22Rv1 (cell line): ENCODE measurements at regions not wholly inside any gene's neighbourhood (a gene's known extent, or its start where the extent isn't known, plus 50 kb on each side); places are given as distances from the start of the nearest gene placed in this dataset.

Experiments
- CTCF ChIP-seq: fragments of 450-650 bp; IDR thresholded peaks from 2 replicates; pipeline ENCODE4 v1.5.1; 2017; ENCODE audit warnings: mild to moderate bottlenecking
- ZFX ChIP-seq: fragments of 450-650 bp; IDR thresholded peaks from 2 replicates; pipeline ENCODE4 v1.6.1; 2017; ENCODE audit warnings: antibody characterized with exemption, borderline replicate concordance

- TF ChIP-seq CTCF (no peak), ZFX (no peak)
Observed at GRCh38 chr20:52791091-52791490, 181.1 kb upstream of the TSHZ2 start.
